22Rv1 (cell line): ENCODE measurements at regions not wholly inside any gene's neighbourhood (a gene's known extent, or its start where the extent isn't known, plus 50 kb on each side); places are given as distances from the start of the nearest gene placed in this dataset.

ENCODE experiments used
- H3K27ac ChIP-seq: fragments of 450-650 bp; 2 replicates; pipeline ENCODE4 v1.5.1; 2017
- ZFX ChIP-seq: fragments of 450-650 bp; IDR thresholded peaks from 2 replicates; pipeline ENCODE4 v1.6.1; 2017; ENCODE audit warnings: antibody characterized with exemption, borderline replicate concordance
- TF ChIP-seq, protein P1 (sequence below): fragments of 450-650 bp; IDR thresholded peaks from 2 replicates; pipeline ENCODE4 v1.5.1; 2017; ENCODE audit warnings: mild to moderate bottlenecking

DNA sequence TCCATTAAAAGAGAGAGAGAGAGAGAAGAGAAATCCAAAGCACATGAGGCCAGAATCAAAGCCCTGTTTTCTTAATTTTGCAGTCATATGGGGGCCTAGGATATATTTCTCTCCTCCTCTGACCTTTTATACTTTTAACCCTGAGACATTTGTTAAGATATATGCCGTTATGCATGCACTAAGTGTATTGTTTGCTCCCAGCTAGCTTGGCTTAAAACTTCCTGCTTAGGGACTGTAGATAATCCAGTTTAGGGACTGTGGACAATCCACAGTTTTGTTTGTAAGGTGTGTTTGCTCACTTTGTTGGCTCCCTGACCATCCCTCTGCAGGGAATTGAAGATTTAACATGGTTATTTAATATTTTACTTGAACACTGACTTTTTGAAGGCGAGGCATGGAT is 166.3 kb upstream of the TSHZ2 start:
- H3K27ac ChIP-seq = no peak overlapping the region
- TF ChIP-seq, protein P1, sequence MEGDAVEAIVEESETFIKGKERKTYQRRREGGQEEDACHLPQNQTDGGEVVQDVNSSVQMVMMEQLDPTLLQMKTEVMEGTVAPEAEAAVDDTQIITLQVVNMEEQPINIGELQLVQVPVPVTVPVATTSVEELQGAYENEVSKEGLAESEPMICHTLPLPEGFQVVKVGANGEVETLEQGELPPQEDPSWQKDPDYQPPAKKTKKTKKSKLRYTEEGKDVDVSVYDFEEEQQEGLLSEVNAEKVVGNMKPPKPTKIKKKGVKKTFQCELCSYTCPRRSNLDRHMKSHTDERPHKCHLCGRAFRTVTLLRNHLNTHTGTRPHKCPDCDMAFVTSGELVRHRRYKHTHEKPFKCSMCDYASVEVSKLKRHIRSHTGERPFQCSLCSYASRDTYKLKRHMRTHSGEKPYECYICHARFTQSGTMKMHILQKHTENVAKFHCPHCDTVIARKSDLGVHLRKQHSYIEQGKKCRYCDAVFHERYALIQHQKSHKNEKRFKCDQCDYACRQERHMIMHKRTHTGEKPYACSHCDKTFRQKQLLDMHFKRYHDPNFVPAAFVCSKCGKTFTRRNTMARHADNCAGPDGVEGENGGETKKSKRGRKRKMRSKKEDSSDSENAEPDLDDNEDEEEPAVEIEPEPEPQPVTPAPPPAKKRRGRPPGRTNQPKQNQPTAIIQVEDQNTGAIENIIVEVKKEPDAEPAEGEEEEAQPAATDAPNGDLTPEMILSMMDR = no peak
- no peak for TF ChIP-seq ZFX

DNA sequence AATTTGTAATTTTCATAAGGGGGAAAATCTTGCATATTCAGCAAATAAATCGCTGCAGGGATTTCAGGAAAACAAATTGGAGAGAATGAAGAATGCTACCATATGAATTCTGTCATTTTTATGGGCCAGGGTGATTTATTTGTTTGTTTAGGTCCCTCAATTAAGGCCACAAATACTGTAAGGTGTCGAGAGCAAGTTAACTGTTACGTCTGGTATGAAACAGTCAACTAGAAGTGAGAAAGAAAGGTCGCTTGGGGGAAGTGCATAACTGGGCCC is 166.9 kb upstream of the TSHZ2 start:
- H3K27ac ChIP-seq = no peak overlapping the region
- TF ChIP-seq, protein P1 = no peak
- no peak for TF ChIP-seq ZFX

DNA sequence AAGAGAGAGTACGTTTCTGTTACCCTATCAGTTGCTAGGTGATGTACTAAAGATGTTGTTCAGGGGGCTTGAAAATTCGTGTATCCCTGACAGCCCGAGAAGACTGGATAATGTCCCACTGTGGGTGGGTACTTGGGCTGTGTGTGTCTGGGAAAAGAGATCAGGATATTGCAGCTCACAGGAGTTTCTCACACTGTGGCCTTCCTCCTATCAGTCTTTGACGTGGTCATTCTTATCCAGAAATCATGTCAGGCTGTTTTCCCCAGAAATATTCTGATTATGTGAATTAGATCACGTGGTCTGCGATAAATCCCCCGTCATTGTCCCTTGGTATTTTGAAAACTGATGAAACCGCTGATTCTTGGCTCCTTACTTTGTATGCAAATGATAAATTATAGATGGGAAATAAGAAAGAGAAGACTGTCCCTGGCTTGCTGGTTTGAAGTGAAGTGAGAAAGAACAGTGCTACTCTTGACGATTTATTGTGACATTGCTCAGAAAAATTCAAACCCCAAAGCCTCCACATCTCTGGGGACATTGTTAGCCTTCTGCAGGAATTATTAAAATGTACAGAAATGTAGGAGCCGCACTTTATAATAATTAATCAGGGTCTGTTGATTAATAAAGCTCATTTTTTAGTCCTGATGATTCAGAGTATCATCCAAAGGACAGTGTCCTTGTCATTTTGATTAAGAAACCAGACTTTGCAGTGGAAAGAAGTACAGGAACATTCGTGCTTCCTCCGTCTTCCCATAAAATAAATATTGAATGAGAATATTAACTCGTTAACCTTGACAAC is 167.5 kb upstream of the TSHZ2 start:
- no peak for TF ChIP-seq ZFX
- TF ChIP-seq, protein P1 = no peak
- H3K27ac ChIP-seq = no peak overlapping the region

DNA sequence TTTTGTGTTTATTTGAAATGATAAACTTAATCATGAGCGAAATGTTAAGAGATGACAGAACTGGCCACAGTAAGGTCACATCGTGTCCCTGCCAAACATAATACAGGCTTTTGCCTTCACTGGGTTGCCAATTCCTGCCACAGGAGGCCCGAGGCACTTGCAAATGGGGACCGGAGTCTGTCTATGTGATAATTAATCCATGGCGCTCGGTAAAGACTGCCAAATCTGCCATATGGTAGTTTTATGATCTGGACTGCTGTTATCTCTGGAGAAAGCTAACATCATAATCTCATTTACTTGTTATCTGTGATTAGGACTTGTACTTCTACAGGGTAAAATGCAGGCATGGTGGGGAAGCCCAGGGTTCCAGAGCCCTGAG is 170.5 kb upstream of the TSHZ2 start:
- no peak for TF ChIP-seq ZFX
- TF ChIP-seq, protein P1 = no peak
- no peak overlapping the region for H3K27ac ChIP-seq

GRCh38 chr20:52800734-52801627 is 171.2 kb upstream of the TSHZ2 start:
- H3K27ac ChIP-seq = no peak overlapping the region
- TF ChIP-seq, protein P1 = no peak
- TF ChIP-seq ZFX = no peak

- no peak overlapping the region for H3K27ac ChIP-seq
- no peak for TF ChIP-seq ZFX
- TF ChIP-seq, protein P1 = no peak
Observed at GRCh38 chr20:52799130-52799529, 173.0 kb upstream of the TSHZ2 start.

GRCh38 chr20:52798124-52798523 is 174.0 kb upstream of the TSHZ2 start:
- TF ChIP-seq, protein P1 = no peak
- no peak for TF ChIP-seq ZFX

More at GRCh38 chr20:52798124-52798523, 174.0 kb upstream of the TSHZ2 start:
- no peak overlapping the region for H3K27ac ChIP-seq
